ENCODE measurements at regions not wholly inside any gene's neighbourhood (a gene's known extent, or its start where the extent isn't known, plus 50 kb on each side); places are given as distances from the start of the nearest gene placed in this dataset.
"Not testable (repeated sequence)": the region's sequence is repeated elsewhere in the genome, so short reads cannot be mapped to it uniquely, and the experiment has no call there.

DNA sequence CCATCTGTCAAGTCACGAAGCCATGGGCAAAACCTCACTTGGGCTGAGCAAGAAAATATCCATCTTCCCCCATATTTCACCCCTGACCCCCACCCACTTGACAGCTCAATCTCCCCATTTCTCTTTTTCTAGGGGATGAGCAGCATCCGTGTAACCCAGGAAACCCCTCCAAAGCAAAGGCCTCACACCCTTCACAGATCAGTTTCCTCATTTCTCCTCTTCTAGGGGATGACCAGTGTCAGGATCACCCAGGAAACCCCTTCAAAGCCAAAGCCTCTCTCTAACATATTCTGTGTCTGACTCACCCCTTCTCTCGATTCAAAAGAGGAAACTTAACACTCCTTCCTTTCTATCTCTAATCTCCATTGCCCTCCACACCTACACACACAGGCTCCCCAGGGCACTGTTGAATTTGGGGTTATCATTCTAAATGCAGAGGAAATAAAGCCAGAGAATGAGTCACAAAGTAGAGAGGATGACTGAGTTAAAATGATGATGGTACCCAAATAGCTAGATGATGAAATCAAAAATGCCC, 439.7 kb downstream of the BUD13 start:
- Mint-ChIP-seq H3K36me3 (peaks cover 2% of the 10 kb centered on the region), H3K4me1 (peaks cover 0 to 19% (median 0%) of the 10 kb centered on the region in 3 donors), H3K27ac (no peak overlapping the region), H3K4me3 (no peak overlapping the region), H3K27me3 (peaks cover 3% of the 10 kb centered on the region), H3K9me3 (peaks cover 0 to 4% (median 2%) of the 10 kb centered on the region in 3 donors)

DNA sequence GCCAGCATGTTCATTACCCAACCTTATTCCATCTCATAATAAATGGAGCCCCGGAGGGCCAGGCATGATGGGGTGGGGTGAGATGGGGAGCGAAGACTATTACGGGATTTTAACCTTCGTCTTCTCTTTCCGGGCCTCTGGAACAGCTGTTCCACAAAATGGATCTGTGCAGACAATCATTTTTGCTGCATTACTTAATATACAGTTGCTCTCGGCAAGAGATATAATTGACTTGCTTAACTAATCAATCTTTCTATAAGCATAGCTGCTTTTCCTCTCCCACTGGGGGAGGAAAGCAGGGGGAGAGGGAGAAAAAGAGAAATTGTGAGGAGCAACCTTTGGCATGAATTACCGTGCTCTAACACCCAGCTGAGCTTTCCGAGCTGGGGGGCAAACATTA, 440.4 kb downstream of the BUD13 start:
- Mint-ChIP-seq H3K9me3 (peaks cover 0 to 4% (median 2%) of the 10 kb centered on the region in 3 donors), H3K27ac (no peak overlapping the region), H3K27me3 (peaks cover 3% of the 10 kb centered on the region), H3K4me3 (no peak overlapping the region), H3K4me1 (peaks cover 0 to 19% (median 0%) of the 10 kb centered on the region in 3 donors), H3K36me3 (peaks cover 2% of the 10 kb centered on the region)

- Mint-ChIP-seq H3K4me3 (no peak overlapping the region), H3K9me3 (peaks cover 0 to 4% (median 0%) of the 10 kb centered on the region in 3 donors), H3K4me1 (peaks cover 0 to 15% (median 0%) of the 10 kb centered on the region in 3 donors), H3K27me3 (peaks cover 3% of the 10 kb centered on the region), H3K27ac (no peak overlapping the region), H3K36me3 (peaks cover 2% of the 10 kb centered on the region)
Measured at GRCh38 chr11:116331381-116331780, 441.4 kb downstream of the BUD13 start.

- H3K4me1 Mint-ChIP-seq: peaks cover 0 to 15% (median 0%) of the 10 kb centered on the region in 3 donors
- H3K36me3 Mint-ChIP-seq: peaks cover 2% of the 10 kb centered on the region
- H3K9me3 Mint-ChIP-seq: peaks cover 0 to 4% (median 0%) of the 10 kb centered on the region in 3 donors
- peaks cover 4% of the 10 kb centered on the region for H3K27me3 Mint-ChIP-seq
- H3K4me3 Mint-ChIP-seq: no peak overlapping the region
- H3K27ac Mint-ChIP-seq: no peak overlapping the region
Measured at GRCh38 chr11:116330439-116331185, 442.2 kb downstream of the BUD13 start.

DNA sequence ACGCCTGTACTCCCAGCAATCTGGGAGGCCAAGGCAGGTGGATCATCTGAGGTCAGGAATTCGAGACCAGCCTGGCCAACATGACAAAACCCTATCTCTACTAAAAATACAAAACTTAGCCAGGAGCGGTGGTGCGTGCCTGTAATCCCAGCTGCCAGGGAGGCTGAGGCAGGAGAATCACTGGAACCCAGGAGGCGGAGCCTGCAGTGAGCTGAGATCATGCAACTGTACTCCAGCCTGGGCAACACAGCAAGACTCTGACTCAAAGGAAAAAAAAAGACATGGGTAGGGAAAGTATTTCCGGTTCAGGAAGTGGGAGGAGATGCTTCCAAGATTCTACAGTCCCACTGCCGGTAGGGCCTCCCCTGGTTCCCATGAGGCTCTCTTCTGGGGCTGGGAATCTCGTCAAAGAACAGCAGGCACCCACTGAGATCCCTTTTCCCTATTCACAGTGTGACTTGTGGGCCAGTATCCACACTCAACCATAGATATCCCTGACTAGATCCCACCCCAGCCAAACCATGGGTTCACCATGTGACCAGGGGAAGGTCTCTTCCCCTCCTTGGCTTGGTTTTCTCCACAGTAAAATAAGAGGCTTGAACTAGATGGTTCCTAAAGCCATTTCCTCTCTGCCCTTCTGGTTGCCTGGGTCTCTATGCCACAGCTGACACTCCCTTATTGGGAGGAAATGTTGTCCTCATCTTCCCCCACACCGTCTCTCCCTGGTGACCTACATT, 443.3 kb downstream of the BUD13 start:
- H3K27ac Mint-ChIP-seq: no peak overlapping the region
- peaks cover 0 to 15% (median 0%) of the 10 kb centered on the region in 3 donors for H3K4me1 Mint-ChIP-seq
- H3K36me3 Mint-ChIP-seq: peaks cover 2% of the 10 kb centered on the region
- H3K27me3 Mint-ChIP-seq: peaks cover 4% of the 10 kb centered on the region
- peaks cover 0 to 4% (median 0%) of the 10 kb centered on the region in 3 donors for H3K9me3 Mint-ChIP-seq
- no peak overlapping the region for H3K4me3 Mint-ChIP-seq

- Mint-ChIP-seq H3K27me3 (peaks cover 4% of the 10 kb centered on the region), H3K4me1 (peaks cover 0 to 15% (median 0%) of the 10 kb centered on the region in 3 donors), H3K27ac (no peak overlapping the region), H3K4me3 (peak overlapping the region in 1 of 4 donors; percentile 32), H3K9me3 (peaks cover 0 to 4% (median 0%) of the 10 kb centered on the region in 3 donors), H3K36me3 (peaks cover 2% of the 10 kb centered on the region)
Measured at GRCh38 chr11:116328851-116329250, 443.9 kb downstream of the BUD13 start.

DNA sequence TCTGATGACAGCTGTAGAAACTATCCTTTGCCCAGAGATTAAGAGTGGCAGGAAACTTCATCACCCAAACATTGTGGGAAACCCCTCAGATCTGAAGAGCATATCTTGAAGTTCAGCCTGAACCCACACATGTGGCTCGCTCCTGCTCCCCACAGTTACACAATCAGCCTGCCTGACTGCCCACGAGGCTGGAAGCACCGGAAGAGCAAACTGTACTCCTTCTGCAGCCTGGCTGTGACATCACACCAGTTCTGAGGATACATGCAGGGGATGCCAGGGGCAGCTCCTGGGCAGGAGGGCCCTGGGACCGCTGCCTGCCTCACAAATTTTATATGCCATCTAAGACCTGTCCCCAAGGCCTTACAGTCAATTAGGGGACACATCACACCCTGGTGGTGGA, 444.4 kb downstream of the BUD13 start:
- Mint-ChIP-seq H3K27me3 (peaks cover 4% of the 10 kb centered on the region), H3K27ac (peak overlapping the region in 1 of 3 donors; percentile 72), H3K9me3 (peaks cover 0 to 4% (median 0%) of the 10 kb centered on the region in 3 donors), H3K4me1 (peaks cover 0 to 15% (median 0%) of the 10 kb centered on the region in 3 donors), H3K4me3 (peak overlapping the region in 1 of 4 donors; percentile 39), H3K36me3 (peaks cover 2% of the 10 kb centered on the region)

DNA sequence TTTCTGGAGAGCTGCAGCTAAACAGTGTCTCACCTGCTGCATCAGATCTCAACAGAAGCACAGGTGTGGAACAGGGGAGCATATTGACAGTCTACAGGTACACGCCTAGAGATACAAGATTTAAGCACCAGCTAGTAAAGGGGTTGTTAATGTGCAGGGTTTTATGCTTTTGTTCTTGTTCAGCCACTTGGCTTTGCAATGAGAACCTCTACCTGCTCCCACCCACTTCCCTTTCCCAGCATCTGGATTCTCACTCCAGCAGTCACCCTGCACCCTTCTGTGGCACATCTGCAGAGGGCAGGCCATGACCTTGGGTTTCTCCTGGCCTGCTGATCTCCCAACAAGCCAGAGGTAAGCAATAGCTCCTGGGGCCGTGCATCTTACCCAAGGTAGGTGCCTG, 446.6 kb downstream of the BUD13 start:
- H3K27me3 Mint-ChIP-seq: peaks cover 4% of the 10 kb centered on the region
- H3K27ac Mint-ChIP-seq: no peak overlapping the region
- H3K9me3 Mint-ChIP-seq: peaks cover under 1 to 2% (median 1%) of the 10 kb centered on the region in 3 donors
- no peaks in the 10 kb centered on the region for H3K36me3 Mint-ChIP-seq
- H3K4me3 Mint-ChIP-seq: no peak overlapping the region
- peaks cover 0 to 7% (median 0%) of the 10 kb centered on the region in 3 donors for H3K4me1 Mint-ChIP-seq

GRCh38 chr11:116325247-116325646, 447.5 kb downstream of the BUD13 start:
- Mint-ChIP-seq H3K9me3 (peaks cover 2 to 6% (median 2%) of the 10 kb centered on the region in 3 donors), H3K27me3 (peaks cover 4% of the 10 kb centered on the region), H3K36me3 (no peaks in the 10 kb centered on the region), H3K27ac (no peak overlapping the region), H3K4me3 (no peak overlapping the region), H3K4me1 (peaks cover 0 to 7% (median 0%) of the 10 kb centered on the region in 3 donors)

- not testable (repeated sequence) for H3K9me3 Mint-ChIP-seq, H3K4me1 Mint-ChIP-seq, H3K27me3 Mint-ChIP-seq, H3K27ac Mint-ChIP-seq, H3K36me3 Mint-ChIP-seq, H3K4me3 Mint-ChIP-seq
Measured at GRCh38 chr11:116324077-116324476, 448.7 kb downstream of the BUD13 start.

GRCh38 chr11:116317212-116317611, 455.6 kb downstream of the BUD13 start:
- Mint-ChIP-seq H3K27ac (no peak overlapping the region), H3K4me1 (peaks cover 0 to 10% (median 0%) of the 10 kb centered on the region in 3 donors), H3K4me3 (no peak overlapping the region), H3K36me3 (no peaks in the 10 kb centered on the region), H3K9me3 (peaks cover 0 to 12% (median 2%) of the 10 kb centered on the region in 3 donors), H3K27me3 (peaks cover 3% of the 10 kb centered on the region)

GRCh38 chr11:116314006-116314405, 458.8 kb downstream of the BUD13 start:
- Mint-ChIP-seq H3K27ac (no peak overlapping the region), H3K9me3 (peaks cover 0 to 3% (median 0%) of the 10 kb centered on the region in 3 donors), H3K4me3 (no peak overlapping the region), H3K4me1 (peaks cover 0 to 15% (median 0%) of the 10 kb centered on the region in 3 donors), H3K36me3 (no peaks in the 10 kb centered on the region), H3K27me3 (peaks cover 6% of the 10 kb centered on the region)

DNA sequence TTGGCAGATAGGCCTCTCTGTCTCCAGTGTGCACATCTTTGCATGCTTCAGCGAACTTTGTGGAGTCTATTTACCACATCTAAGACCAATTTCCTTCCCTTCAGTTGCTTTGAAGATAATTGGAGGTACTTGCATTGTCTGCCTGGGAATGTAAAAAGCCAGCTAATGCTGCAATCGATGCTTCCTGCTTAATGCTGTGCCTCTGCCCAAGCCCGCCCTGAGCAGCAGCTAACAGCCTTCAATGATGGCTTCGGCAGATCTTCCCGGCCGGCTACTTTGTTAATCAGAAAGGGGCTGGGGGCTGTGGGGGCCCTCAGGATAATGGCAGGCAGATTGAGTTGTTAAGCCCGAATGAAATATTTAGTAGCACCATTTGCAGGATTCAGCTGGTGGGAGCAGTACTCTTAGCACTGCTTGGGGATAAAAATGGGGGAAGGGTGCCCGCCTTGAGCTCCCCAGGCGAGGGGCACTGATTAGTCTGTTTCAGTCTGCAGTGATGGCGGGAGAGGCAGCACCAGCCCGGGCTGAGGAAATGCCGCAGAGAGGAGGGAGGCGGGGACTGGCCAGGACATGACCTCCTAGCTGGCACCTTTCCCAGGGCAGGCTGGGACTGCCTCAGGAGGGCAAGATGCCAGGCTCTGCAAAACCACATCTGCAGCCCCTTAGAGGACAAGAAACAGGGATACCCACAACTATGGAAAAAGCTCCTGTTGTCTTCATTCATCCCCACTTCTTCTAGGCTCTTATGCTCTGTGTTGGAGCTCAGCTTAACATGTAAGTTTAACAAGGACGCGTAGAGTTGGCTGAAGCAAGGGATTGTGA, 460.0 kb downstream of the BUD13 start:
- peaks cover 0 to 15% (median 0%) of the 10 kb centered on the region in 3 donors for H3K4me1 Mint-ChIP-seq
- H3K9me3 Mint-ChIP-seq: peaks cover 0 to 3% (median 0%) of the 10 kb centered on the region in 3 donors
- H3K27ac Mint-ChIP-seq: no peak overlapping the region
- H3K4me3 Mint-ChIP-seq: peak overlapping the region in 1 of 4 donors; percentile 68
- no peaks in the 10 kb centered on the region for H3K36me3 Mint-ChIP-seq
- peaks cover 6% of the 10 kb centered on the region for H3K27me3 Mint-ChIP-seq

DNA sequence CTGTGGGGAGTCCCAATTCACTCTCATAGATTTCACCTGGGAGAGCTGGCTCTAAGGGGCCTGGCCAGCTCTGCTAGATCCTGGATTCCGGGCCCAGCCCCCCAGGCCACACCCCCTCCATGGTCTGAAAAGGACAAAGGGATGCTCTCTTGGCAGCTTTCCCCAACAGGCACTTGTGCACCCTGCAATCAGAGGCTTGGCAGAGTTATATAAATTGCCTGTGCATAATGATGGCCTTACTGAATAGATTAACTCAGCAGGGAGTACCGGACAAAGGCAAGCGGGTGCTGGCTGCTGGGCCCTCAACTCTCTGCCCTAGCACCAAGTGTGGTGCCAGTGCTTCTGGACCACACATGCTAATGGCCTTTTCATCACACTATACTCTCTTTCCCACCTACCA, 461.6 kb downstream of the BUD13 start:
- Mint-ChIP-seq H3K9me3 (no peaks in the 10 kb centered on the region), H3K36me3 (no peaks in the 10 kb centered on the region), H3K4me3 (no peak overlapping the region), H3K27me3 (peaks cover 5% of the 10 kb centered on the region), H3K27ac (no peak overlapping the region), H3K4me1 (peaks cover 0 to 15% (median 0%) of the 10 kb centered on the region in 3 donors)

All from IgD-negative memory B cell (primary cell).